ENCODE measurements at regions not wholly inside any gene's neighbourhood (a gene's known extent, or its start where the extent isn't known, plus 50 kb on each side); places are given as distances from the start of the nearest gene placed in this dataset.

DNA sequence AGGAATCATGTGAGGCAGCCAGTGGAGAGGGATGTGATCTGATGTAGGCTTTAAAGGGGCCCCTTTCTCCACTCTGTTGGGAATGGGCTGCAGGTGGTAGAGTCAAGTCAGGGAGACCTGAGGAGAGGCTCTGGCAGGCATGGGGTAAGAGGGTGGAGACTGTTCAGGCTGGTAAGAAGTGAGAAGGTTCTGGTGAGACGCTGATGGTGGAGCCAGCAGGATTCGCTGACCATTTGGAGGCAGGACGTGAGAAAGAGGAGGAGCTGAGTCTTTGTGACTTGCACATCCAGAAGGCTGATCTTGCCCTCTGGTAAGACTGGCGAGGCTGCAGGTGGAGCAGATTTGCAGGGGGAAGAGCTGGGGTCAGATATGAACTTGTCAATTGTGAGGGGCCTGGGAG is 248.0 kb downstream of the NSG2 start:
- no peak for TF ChIP-seq TCF7L2 (IDR thresholded peaks at IDR 0.05; ENCODE audit: low read depth, low read length)
- no peak for TF ChIP-seq SIN3A (IDR thresholded peaks at IDR 0.05; ENCODE audit: borderline replicate concordance, insufficient read depth, low read depth, low read length)
- DNase-seq (ENCODE audit: low read depth, low spot score) (no peak), ATAC-seq (no peak)
- Histone ChIP-seq H3K36me3 (ENCODE audit: control insufficient read depth, insufficient read depth, low read length) (no peaks in the 10 kb centered on the region), H3K27ac (ENCODE audit: low read length) (no peak overlapping the region), H3K4me3 (ENCODE audit: low read depth in 2 of 2, low read length in 2 of 2) (no peak overlapping the region), H3K4me1 (ENCODE audit: control insufficient read depth, insufficient read depth, low read length) (no peaks in the 10 kb centered on the region), H3K27me3 (ENCODE audit: control insufficient read depth, insufficient read depth, low read length) (peaks cover 2% of the 10 kb centered on the region), H3K9me3 (ENCODE audit: control insufficient read depth, insufficient read depth, low read depth, low read length) (no peaks in the 10 kb centered on the region)
- CTCF ChIA-PET: no interaction called here
- intact Hi-C loops (cut with micrococcal nuclease; ENCODE audit: unreplicated experiment): no loop called here
- POLR2A ChIA-PET: no interaction called here
- in situ Hi-C loops (cut with HindIII; ENCODE audit: low pct_unique_long_range_greater_than_20kb, low sequenced_read_pairs): no loop called here
- no TSS peak for BruUV-seq (replicated peaks)

DNA sequence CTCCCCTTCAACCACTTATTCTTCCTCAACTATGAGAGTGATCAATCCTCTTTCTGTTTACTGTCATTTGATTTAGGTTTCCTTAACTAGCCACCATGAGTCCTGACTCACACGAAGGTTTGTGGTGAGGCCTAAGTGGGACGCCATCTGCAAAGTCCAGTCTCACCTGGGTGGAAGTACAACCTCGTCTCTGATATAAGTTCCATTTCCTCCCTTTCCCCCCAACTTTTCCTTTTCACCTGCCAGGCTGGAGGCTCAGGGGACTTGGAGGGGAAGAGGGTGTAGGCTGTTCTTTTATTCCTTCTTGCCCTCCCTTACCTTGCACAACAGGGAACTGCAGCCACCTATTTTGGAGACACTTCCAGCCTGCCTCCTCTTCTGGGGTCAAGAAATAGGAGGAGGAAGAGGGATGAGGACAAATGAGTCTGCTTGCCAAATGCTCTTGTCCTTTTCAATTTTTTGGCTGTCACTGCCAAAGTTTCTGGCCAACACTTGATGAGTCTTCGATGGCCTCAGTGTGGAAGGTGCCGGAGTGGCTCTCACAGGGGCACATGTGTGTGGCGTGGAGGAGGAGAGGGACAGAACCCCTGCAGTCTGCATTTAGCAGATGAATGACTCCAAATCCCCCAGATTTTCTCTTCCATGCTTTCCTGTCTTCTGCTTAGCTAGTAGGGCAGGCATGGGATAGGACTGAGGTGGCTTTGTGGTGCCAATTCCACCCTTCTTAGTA is 249.6 kb downstream of the NSG2 start:
- CTCF ChIA-PET: no interaction called here
- no peaks in the 10 kb centered on the region for H3K4me1 ChIP-seq (ENCODE audit: control insufficient read depth, insufficient read depth, low read length)
- in situ Hi-C loops (cut with HindIII; ENCODE audit: low pct_unique_long_range_greater_than_20kb, low sequenced_read_pairs) (no loop called here), intact Hi-C loops (cut with micrococcal nuclease; ENCODE audit: unreplicated experiment) (no loop called here)
- no peak for ATAC-seq
- no TSS peak for BruUV-seq (replicated peaks)
- POLR2A ChIA-PET: no interaction called here
- H3K9me3 ChIP-seq (ENCODE audit: control insufficient read depth, insufficient read depth, low read depth, low read length): no peaks in the 10 kb centered on the region
- DNase-seq (ENCODE audit: low read depth, low spot score): no peak
- no peak overlapping the region for H3K4me3 ChIP-seq (ENCODE audit: low read depth in 2 of 2, low read length in 2 of 2)
- no peaks in the 10 kb centered on the region; the same call in 1 of the 2 replicates for H3K27me3 ChIP-seq (ENCODE audit: control insufficient read depth, insufficient read depth, low read length)
- no peaks in the 10 kb centered on the region for H3K36me3 ChIP-seq (ENCODE audit: control insufficient read depth, insufficient read depth, low read length)
- no peak overlapping the region for H3K27ac ChIP-seq (ENCODE audit: low read length)
- TF ChIP-seq POLR2AphosphoS5 (IDR thresholded peaks at IDR 0.05; ENCODE audit: low read depth, low read length): no peak
- TF ChIP-seq, protein P1, sequence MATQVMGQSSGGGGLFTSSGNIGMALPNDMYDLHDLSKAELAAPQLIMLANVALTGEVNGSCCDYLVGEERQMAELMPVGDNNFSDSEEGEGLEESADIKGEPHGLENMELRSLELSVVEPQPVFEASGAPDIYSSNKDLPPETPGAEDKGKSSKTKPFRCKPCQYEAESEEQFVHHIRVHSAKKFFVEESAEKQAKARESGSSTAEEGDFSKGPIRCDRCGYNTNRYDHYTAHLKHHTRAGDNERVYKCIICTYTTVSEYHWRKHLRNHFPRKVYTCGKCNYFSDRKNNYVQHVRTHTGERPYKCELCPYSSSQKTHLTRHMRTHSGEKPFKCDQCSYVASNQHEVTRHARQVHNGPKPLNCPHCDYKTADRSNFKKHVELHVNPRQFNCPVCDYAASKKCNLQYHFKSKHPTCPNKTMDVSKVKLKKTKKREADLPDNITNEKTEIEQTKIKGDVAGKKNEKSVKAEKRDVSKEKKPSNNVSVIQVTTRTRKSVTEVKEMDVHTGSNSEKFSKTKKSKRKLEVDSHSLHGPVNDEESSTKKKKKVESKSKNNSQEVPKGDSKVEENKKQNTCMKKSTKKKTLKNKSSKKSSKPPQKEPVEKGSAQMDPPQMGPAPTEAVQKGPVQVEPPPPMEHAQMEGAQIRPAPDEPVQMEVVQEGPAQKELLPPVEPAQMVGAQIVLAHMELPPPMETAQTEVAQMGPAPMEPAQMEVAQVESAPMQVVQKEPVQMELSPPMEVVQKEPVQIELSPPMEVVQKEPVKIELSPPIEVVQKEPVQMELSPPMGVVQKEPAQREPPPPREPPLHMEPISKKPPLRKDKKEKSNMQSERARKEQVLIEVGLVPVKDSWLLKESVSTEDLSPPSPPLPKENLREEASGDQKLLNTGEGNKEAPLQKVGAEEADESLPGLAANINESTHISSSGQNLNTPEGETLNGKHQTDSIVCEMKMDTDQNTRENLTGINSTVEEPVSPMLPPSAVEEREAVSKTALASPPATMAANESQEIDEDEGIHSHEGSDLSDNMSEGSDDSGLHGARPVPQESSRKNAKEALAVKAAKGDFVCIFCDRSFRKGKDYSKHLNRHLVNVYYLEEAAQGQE (IDR thresholded peaks at IDR 0.05; ENCODE audit: insufficient read depth in 1 of 2, low read depth in 2 of 2, low read length in 1 of 2): no peak
- TF ChIP-seq SIN3A (IDR thresholded peaks at IDR 0.05; ENCODE audit: borderline replicate concordance, insufficient read depth, low read depth, low read length): no peak
- TF ChIP-seq TCF7L2 (IDR thresholded peaks at IDR 0.05; ENCODE audit: low read depth, low read length): no peak
- TF ChIP-seq, protein P2, sequence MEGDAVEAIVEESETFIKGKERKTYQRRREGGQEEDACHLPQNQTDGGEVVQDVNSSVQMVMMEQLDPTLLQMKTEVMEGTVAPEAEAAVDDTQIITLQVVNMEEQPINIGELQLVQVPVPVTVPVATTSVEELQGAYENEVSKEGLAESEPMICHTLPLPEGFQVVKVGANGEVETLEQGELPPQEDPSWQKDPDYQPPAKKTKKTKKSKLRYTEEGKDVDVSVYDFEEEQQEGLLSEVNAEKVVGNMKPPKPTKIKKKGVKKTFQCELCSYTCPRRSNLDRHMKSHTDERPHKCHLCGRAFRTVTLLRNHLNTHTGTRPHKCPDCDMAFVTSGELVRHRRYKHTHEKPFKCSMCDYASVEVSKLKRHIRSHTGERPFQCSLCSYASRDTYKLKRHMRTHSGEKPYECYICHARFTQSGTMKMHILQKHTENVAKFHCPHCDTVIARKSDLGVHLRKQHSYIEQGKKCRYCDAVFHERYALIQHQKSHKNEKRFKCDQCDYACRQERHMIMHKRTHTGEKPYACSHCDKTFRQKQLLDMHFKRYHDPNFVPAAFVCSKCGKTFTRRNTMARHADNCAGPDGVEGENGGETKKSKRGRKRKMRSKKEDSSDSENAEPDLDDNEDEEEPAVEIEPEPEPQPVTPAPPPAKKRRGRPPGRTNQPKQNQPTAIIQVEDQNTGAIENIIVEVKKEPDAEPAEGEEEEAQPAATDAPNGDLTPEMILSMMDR (IDR thresholded peaks at IDR 0.05): no peak

DNA sequence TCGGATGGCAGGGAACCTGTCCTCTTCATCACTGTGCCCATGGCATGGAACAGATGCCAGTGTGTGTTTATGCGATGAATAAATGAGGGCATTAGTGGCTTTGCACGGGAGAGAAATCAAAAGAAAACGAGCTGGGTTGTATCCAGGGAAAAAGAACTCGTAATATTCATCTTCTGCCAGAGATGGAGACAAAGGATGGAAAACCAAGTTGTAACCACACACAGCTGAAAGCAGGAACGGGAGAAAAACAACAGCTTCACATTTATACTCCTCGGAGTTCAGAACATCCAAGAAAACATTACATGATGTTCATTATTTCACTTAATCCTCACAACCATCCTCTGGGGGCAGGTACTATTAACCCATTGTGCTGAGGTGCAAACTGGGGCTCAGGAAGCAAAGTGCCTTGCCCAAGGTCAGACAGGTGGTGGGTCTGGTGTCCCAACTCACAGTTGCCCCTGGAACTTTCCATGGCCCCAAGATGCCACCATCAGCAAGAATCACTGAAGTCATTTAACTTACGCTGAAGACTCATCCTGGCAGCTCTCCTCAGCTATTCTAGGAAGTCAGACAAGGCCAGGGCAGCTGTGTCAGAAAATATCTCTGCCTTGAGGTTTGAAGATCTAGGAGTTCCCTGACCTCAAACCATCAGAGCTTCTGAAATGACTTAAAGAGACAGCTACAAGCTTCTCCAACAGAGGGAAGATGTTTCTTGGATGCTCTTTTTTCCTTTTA is 250.4 kb downstream of the NSG2 start:
- ATAC-seq (no peak), DNase-seq (ENCODE audit: low read depth, low spot score) (no peak)
- Histone ChIP-seq H3K27me3 (ENCODE audit: control insufficient read depth, insufficient read depth, low read length) (no peaks in the 10 kb centered on the region; the same call in 1 of the 2 replicates), H3K9me3 (ENCODE audit: control insufficient read depth, insufficient read depth, low read depth, low read length) (no peaks in the 10 kb centered on the region), H3K4me3 (ENCODE audit: low read depth in 2 of 2, low read length in 2 of 2) (no peak overlapping the region), H3K4me1 (ENCODE audit: control insufficient read depth, insufficient read depth, low read length) (no peaks in the 10 kb centered on the region), H3K27ac (ENCODE audit: low read length) (no peak overlapping the region), H3K36me3 (ENCODE audit: control insufficient read depth, insufficient read depth, low read length) (no peaks in the 10 kb centered on the region)
- in situ Hi-C loops (cut with HindIII; ENCODE audit: low pct_unique_long_range_greater_than_20kb, low sequenced_read_pairs): no loop called here
- ChIA-PET POLR2A (no interaction called here), CTCF (no interaction called here)
- TF ChIP-seq, protein P1 (IDR thresholded peaks at IDR 0.05; ENCODE audit: insufficient read depth in 1 of 2, low read depth in 2 of 2, low read length in 1 of 2): no peak
- no peak for TF ChIP-seq TCF7L2 (IDR thresholded peaks at IDR 0.05; ENCODE audit: low read depth, low read length)
- TF ChIP-seq POLR2AphosphoS5 (IDR thresholded peaks at IDR 0.05; ENCODE audit: low read depth, low read length): no peak
- no peak for TF ChIP-seq SIN3A (IDR thresholded peaks at IDR 0.05; ENCODE audit: borderline replicate concordance, insufficient read depth, low read depth, low read length)
- TF ChIP-seq, protein P2 (IDR thresholded peaks at IDR 0.05): no peak
- intact Hi-C loops (cut with micrococcal nuclease; ENCODE audit: unreplicated experiment): no loop called here
- BruUV-seq (replicated peaks): no TSS peak

Data from Panc1 (cell line).